Peyer's patch (tissue), 4 donors: ENCODE measurements at regions not wholly inside any gene's neighbourhood (a gene's known extent, or its start where the extent isn't known, plus 50 kb on each side); places are given as distances from the start of the nearest gene placed in this dataset.

ENCODE experiments used
- CTCF ChIP-seq, 6 experiments: fragments of 450-650 bp in 4 of 6; fragments of 200-600 bp in 2 of 6; sonication (generic) in 1 of 6; IDR thresholded peaks; one replicate each; pipeline ENCODE4 v1.5.1; 2017 to 2019; ENCODE audit warnings: antibody characterized with exemption in 6 of 6, mild to moderate bottlenecking in 3 of 6, moderate library complexity in 1 of 6
- POLR2A ChIP-seq, 2 donors: fragments of 450-650 bp; IDR thresholded peaks; one replicate each; pipeline ENCODE4 v1.5.1; 2017; ENCODE audit warnings: antibody characterized with exemption in 2 of 2, mild to moderate bottlenecking in 2 of 2, moderate library complexity in 2 of 2

- TF ChIP-seq CTCF (IDR thresholded peaks at IDR 0.05) (no peak), POLR2A (IDR thresholded peaks at IDR 0.05) (no peak)
These were observed 79.2 kb downstream of the NIBAN1 start for GRCh38 chr1:184895086-184895485.
